Stimulated activated CD8-positive, alpha-beta memory T cell treated with anti-CD3 and anti-CD28 coated beads, Interleukin-7, amount 100 ng/mL, for 24 hours (primary cell): ENCODE measurements at regions not wholly inside any gene's neighbourhood (a gene's known extent, or its start where the extent isn't known, plus 50 kb on each side); places are given as distances from the start of the nearest gene placed in this dataset.
A peak's percentile ranks its signal among the peaks of the same experiment; 100 is the strongest.
"Not testable (repeated sequence)": the region's sequence is repeated elsewhere in the genome, so short reads cannot be mapped to it uniquely, and the experiment has no call there.

ENCODE experiments used
- DNase-seq: peaks from one replicate; pipeline ENCODE4 v3.0.0-alpha.2; 2020; ENCODE audit warnings: low read depth

DNA sequence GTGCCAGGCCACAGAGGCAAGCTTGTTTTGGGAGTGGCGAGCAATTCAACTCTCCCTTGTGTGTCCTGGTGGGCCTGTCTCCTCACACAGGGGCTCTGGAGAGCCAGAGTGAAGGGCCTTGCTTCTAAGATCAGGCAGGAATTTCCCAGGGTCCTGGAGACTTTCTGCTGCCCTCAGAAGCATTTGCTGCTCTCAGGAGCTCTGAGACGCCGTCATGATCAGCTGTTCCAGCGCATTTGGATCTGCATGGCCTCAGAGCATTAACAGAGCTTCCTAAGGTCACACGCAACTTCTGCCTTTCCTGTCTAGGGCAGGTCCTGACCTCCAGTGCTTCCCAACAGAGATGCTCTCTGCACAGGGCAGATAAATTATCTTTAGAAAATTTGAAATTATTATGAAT, 52.2 kb upstream of the C10orf90 start:
- no peak for DNase-seq

DNA sequence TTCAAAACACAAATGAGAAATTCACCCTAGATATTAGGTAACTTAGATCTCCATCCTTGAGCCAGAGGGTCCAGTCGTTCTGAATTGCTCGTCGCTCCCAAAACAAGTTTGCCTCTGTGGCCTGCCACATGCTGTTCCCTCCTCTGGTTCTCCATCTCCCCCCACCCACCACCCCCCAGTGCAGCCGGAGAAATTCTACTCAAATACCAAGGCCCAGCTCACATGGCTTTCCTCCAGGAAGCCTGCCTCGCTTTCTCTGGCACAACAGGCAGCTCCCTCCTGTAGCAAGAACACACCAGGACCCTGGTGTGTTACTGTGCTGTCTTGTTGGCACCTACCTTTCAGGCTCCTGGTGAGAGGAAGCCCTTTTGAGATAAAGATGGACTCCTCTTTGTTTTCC, 52.7 kb upstream of the C10orf90 start:
- DNase-seq = no peak

DNA sequence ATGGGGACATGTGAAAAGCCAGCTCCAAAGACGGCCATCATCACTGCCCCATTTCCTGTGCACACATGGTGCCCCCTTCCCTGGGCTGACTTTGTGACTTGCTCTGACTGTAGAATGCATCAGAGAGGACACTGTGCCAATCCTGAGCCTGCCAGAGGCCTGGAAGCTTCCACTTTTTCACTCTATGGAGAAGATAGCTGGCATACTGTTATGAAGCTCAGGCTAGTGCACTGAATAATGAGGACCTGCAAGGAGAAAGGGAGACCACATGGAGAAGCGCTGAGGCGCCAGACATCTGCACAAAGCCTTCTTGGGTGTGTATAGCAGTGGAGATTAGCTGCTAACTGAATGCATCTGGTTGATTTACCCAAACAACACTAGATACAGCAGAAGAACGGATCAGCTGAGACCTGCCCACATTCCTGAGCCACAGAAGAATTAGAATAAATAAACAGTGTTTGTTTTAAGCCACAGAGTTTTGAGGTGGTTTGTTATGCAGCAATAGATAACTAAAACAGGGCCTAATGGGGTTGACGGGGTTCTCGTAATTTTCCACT, 58.9 kb upstream of the C10orf90 start:
- DNase-seq = no peak

DNA sequence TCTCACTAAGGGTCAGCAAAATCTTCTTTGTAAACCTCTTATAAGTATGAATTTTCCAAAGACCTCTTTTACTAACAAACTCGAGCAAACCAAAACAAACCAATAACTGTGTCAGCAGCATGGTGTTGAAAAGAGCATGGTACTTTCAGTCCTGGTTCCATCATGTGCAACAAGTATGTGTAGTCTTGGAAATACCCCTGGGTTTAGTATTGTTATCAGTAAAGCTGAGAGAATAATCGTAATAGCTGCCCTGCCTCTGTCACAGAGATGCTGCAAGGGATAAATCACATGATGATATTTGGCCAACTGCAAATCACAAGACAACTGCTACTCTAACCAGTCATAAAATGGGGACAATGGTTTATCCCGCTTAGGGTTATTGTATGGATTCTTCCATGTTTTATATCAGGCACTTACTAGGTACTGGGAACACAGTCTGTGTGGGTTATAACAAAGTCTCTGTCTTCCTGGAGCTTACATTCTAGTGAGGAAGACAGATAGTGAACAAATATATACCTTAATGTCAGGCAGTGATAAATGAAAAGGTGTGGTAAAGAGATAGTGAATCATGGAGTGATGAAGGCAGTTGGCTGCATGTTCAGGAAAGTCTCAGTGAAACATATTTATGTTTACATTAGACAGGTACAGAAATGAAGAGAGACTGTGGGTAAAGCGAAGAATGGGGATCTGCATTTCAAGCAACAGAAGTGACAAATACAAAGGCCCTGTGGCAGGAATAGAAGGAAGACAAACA, 60.5 kb upstream of the C10orf90 start:
- no peak for DNase-seq

DNA sequence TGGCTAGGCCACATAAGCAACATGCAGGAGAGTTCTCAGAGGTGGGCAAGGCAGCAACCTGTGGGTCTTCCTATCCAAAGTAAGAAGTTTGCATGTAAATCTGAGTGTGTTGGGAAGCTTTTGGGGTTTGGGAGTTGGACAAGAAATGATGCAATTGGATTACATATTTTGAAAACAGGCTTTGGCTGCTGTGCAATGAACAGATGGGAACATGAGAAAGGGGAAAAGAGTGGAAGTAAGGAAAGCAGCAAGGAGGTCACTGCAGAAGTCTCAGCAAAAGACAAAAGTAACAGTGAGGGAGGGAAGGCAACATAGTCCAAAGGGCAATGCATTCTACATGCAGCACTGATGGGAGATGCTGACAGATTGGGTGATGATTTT, 61.1 kb upstream of the C10orf90 start:
- DNase-seq = no peak

DNA sequence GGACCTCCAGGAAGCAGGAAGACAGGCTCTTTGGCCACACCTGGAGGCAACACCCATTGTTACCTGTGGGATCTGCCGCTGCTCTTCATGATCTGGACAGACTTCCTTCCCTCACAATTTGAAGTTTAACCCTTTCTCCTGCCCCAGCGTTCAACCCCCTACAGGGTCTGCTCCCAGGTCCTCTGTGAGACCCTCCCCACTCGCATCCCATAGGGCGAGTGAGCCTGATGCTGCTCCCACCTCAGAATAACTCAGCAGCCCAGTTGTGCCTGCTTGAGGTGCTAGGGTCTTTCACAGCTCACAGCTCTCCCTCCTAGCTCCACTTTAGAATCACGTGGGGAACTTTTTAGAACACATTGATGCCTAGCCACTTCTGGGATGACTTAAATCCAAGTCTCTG, 61.8 kb upstream of the C10orf90 start:
- DNase-seq = no peak

DNA sequence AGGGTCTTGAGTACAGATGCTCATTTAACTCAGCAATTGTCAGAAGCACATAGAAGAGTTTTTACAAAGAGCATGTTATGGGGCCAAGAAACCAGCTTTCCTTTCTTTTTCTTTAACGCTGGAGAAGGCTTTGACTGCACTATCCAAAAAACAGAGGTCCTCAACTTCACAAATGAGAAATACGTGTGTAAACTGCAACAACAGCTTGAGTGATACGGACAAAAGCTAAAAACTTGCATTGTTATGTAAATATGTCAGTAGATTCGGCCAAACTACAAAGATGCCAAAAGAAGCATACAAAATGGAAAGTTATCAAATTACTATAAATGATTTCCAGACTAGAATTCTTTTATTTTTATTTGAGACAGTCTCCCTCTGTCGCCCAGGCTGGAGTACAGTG, 62.4 kb upstream of the C10orf90 start:
- no peak for DNase-seq

DNA sequence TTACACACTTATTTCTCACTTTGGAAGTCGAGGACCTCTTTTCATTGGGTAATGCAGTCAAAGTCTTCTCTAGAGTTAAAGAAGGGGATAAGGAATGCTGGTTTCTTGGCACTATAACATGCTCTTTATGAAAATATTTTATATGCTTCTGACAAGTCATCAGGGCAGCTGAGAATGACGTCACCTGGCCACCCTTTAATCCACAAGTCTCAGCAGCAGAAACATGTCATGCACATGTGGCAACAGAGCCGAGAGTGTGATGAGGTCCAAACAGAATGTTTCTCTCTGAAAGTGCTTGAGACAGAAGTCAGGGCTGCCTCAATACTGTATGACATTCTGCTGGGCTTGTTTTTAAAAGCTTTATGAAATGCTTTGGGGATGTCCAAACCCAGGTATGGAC, 63.5 kb upstream of the C10orf90 start:
- DNase-seq = no peak

DNA sequence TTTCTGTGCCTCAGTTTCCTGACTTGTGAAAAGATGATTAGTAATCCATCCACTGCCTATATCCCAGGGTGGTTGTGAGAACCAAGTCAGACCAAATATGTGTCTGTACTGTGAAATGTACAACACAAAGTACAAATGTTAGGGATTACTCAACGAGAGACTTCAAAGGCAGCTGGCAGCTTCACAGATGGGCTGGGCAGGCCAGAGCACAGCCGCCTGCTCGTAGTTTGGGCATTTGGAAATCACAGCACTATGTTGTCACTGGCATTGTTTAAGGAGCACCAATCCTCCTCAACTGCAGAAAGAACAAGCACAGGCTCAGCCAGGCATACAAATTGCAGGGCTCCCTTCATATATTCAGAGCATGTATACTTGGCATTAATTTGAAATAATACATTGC, 64.5 kb upstream of the C10orf90 start:
- DNase-seq = no peak

DNA sequence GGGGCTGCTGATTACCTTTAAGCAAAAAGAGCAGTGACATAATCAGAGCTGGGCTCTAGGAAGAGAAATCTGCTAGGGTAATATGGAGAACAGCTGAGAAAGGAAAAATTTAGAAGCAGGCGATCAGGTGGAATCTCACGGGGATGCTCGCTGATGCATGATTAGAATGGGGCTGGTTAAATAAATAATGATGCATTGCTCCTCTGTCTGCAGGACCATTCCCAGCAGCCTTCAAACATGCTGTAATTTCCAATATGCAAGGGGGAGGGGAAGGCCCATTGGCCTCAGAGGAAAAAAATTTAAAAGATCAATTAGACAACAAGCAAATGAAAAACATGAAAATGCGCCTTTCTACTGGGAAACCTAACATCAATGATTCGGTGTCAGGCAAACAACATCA, 65.6 kb upstream of the C10orf90 start:
- DNase-seq = no peak

DNA sequence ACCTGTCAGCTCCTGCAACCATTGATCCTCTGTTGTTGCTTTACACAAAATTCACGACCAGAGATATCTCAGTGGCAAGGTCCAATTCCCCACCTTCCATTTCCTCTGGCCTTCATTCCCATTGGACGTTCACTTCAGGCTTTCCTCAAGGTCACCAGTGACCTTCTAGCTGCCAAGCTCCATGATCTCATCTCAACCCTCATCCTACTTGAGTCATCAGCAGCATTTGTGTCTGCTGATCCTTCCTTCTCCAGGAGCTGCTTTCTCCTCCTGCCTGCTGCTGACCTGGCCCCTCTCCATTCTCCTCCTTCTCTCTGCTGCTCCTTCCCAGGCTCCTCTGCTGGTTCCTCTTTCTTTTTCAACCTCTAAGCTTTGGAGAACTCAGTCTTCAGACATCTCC, 66.2 kb upstream of the C10orf90 start:
- no peak for DNase-seq

DNA sequence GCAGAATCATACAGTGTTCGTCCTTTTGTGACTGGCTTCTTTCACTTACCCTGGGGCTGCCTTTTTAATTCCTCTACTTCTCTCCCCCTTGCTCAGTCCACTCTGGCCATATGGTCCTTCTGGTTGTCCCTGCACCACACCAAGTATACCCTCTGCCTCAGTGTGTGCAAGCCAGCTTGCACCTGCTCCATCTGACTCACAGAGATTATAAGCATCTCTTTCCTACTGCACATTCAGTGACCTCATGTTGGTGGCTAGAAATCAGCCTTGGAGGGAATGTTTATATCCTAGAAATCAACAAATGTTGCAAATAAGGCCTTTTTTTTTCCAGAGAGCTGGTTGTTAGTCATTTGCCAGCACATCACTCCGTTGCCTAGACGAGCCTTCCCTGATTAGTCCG, 67.5 kb upstream of the C10orf90 start:
- DNase-seq = no peak

DNA sequence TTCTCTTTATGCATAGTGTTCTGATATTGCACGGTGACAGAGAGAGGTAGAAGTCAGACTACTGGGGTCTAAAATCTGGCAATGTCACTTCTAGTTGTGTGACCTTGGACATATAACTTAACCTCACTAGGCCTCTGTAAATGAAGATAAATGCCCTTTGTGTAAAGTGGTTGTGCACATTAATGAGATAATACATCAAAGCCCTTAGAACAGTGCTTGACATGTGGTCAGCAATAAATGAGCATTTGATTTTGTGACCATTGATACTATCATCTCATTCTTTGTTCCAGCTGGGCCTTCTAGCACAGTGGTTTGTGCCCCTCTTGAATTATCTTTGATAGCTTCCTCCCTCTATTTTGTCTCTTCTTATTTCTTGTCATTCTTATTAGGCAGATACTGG, 74.1 kb upstream of the C10orf90 start:
- no peak for DNase-seq

DNA sequence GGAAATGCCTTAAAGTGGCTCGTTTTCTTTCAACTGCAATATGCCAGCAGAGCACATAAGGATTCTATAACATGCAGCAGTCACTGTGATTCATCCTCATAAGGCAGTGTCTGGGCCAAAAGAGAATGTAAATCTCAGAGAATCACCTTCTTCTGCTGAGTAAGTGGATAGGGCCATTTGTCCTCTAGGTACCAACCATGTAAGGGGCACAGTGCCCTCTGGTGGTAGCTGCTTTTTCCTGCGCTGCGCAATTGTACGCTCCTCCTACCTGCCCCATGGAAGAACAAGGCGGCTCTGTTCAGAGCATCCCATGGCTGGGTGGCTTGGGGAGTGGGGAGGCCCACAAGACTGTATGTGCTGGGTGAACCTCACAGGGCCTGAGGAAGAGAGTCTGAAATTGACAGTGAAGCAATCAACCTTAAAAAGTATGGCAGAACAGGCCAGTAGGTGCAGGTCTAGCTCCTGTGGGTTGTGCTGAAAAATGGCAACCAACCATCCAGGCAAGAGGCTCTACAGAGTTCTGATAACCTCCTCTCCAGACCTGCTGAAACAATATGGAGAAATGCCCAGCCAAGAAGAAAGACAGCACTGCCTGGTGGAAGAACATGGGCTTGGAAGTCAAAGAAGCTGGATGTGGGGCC, 78.6 kb upstream of the C10orf90 start:
- DNase-seq = peak; percentile 28

DNA sequence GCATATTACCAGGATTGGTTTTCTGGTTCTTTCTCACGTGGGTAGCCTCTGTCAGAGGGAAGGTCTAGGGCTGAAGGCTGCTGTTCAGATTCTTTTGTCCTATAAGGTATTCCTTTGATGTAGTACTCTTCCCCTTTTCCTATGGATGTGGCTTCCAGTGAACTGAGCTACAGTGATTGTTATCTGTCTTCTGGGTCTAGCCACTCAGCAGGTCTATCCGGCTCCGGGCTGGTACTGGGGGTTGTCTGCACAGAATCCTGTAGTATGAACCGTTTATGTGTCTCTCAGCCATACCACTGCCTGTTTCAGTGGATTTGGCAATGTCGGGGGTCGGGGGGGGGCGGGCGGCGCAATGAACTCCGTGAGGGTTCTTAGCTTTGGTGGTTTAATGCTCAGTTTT, 84.5 kb upstream of the C10orf90 start:
- DNase-seq = no peak

DNA sequence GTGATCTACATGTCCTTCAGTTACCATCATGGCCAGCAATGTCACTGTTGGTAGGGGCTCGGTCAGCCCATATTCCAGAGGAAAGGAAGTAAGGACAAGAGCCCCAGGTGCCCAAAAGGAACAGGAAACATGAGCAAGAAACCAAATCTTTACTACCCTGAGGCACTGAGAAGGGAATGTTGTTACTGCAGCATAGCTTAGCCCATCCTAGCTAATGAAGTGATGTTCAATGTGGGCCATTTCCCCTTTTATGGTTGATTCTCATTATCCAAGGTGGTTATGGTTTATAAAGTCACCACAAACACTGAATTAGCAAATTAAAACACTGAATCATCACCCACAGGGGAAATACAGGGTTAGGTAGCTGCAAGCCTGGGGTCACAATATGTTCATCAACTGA, 88.4 kb upstream of the C10orf90 start:
- no peak for DNase-seq

DNA sequence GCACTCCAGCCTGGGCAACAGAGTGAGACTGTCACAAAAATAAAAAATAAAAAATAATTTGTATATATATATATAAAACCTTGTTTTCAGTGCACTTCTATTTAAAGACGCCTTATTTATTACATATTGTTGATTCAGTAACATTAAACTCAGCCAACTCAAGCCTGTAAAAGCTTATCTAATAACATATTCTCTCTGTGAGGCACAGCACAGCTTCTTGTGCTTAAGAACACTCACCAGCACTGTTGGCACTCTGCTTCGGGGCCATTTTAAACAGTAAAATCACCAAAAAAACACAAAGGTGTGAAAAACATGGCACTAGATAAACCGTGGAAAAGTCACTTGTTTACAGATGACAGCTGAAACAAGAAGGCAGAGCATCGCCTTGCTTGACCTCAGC, 89.0 kb upstream of the C10orf90 start:
- DNase-seq = no peak

DNA sequence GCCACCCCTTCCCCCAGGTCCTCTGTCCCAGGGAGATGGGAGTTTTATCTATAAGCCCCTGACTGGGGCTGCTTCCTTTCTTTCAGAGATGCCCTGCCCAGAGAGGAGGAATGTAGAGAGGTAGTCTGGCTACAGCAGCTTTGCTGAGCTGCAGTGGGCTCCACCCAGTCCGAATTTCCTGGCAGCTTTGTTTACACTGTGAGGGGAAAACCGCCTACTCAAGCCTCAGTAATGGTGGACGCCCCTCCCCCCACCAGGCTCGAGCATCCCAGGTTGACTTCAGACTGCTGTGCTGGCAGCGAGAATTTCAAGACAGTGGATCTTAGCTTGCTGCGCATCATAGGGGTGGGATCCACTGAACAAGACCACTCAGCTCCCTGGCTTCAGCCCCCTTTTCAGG, 96.2 kb upstream of the C10orf90 start:
- DNase-seq = not testable (repeated sequence)

DNA sequence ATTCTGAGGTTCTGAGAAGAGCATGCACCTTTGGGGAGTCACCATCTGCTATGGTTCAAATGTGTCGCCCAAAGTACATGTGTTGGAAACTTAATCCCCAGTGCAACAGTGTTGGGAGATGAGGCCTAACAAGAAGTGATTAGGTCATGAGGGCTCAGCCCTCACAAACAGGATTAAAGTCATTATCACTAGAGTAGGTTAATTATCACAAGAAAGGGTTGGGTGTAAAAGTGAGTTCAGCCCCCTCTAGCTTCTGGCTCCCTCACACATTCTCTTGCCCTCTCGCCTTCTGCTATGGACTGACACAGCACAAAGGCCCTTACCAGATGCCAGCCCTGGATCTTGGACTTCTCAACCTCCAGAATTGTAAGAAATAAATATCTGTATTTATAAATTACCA, 100.3 kb upstream of the C10orf90 start:
- DNase-seq = no peak

DNA sequence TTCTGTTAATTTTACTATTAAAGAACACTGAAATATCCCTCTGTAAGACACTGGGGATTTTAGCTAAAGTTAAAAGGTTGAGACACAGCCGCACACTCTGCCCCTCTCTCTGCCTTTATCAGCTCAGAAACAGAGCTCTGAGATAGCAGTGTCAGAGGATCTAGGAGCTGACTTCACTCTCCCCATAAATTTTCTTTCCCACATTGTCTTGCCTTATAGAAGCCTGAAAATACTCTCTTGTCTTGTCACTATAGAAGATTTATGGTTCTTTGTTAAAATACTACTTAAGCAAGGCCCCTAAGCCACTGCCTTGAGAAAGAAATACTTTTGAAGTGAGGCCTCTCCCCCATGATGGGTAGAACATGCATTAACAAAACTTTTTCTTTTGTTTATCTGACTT, 105.7 kb upstream of the C10orf90 start:
- DNase-seq = no peak

DNA sequence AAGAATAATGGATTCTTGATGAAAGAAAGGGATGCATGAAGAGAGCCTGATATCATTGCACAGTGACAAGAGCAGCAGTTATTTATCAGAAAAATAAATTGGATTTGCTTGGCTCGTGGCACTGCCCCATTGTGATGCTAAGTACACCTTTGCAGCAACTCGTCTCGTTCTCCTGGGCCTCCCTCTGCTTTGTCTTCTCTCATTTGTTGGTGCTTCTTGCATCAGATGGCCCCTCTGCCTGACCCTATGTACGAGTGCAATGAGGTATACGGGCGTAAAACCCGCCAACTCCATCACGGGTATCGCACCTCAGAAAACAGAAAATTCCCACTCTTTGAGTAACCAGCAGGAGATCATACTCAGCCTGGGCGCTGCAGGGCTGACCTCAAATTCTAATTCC, 107.2 kb upstream of the C10orf90 start:
- no peak for DNase-seq

DNA sequence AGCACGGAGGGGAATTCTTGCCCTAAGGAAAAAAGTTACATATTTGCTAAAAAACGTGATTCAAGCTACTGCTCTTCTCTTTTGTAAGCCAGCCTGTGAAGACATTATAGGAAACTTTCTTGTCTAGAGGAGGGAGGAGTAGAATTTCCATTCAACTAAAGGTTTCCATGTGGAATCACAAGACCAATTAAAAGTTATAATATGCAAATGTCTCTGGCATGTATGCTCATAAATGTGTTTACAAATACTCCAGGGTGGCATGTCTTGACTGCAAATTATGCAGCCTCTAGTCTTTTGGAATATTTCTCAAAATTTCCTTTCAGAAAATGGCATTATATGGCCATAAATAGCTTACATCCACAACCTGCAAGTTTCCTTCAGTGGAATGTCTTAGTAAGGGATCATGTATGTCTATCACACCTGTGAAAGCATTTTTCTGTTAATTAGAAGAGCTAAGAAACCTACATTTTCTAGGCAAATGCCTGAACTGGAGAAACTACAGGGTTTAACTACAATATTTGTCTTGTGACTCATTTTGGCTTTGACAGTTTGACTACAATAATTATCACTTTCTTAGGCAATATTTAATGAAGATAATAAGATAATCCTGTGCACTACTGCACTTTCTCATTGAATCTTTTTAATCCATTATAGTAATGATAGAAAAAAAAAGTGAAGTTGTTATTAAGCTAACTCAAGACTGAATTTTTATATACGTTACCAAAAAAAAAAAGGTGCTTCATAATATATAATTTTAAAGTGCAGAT, 111.1 kb upstream of the C10orf90 start:
- no peak for DNase-seq
